CD4-positive, alpha-beta T cell treated with Interferon alpha-2 for 1 hour (primary cell): ENCODE measurements at regions not wholly inside any gene's neighbourhood (a gene's known extent, or its start where the extent isn't known, plus 50 kb on each side); places are given as distances from the start of the nearest gene placed in this dataset.

Source experiments
- DNase-seq, 2 donors: peaks; one replicate each; pipeline ENCODE4 v3.0.0-alpha.2; 2020 to 2022

DNA sequence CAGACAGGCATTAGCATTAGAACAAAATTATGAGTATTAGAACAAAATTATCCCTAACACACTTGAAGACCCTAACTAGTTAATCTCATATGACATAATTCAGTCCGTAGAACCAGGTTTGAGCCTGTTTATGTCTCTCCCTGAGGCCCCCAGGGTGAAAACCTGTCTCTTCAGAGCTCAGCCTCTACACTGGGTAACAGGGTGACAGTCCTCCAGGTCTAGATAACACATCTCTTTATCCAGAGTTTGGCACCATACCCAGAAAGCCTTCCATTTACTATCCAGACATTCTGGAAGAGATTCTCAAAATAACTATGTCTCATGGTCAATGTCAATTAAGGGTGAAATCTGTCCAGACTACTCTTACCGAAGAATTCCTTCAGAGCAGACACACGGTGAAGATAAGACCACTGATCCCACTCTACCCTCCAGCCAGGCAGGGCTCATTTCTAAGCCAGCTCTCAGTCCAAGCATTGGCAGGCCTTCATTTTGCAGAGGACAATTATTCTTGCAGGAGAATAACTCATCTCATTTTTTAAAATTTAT is 1195.3 kb downstream of the EFNB2 start:
- DNase-seq: no peak

DNA sequence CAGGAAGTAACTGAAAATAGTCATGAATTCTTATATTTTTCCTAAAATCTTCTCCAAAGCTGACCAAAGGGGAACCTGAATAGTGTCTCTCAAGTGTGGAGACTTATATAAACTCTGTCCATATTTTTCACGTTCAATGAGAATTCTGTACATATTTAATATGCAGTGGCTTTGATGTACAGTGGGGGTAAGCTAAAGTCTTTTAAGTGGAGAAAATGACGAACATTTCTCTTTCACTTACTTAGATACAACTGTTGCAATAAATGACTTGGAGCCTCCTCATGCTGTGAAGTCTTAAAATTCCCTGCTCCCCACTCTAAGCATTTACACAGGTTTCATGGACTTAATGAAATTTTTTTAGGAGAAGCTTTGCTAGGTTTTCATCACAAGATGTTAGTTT is 1196.7 kb downstream of the EFNB2 start:
- no peak for DNase-seq

DNA sequence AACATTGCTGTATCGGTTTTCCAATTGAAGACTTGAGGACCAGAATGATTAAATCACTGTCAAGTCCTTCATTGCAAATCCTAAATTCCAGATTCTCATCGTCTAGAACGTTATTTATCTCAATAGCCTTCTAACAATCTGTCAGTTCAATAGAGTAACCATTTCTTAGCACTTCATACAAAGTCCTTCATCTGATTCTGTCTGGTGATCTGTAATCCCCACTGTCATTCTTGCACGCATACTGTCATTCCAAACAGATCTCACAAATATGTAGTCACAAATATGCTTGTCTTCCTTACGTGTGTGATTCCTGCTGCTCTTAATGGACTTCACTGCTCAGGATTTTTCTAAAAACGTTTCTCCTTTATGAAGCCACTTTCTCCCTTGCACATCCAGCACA is 1197.5 kb downstream of the EFNB2 start:
- DNase-seq: no peak

DNA sequence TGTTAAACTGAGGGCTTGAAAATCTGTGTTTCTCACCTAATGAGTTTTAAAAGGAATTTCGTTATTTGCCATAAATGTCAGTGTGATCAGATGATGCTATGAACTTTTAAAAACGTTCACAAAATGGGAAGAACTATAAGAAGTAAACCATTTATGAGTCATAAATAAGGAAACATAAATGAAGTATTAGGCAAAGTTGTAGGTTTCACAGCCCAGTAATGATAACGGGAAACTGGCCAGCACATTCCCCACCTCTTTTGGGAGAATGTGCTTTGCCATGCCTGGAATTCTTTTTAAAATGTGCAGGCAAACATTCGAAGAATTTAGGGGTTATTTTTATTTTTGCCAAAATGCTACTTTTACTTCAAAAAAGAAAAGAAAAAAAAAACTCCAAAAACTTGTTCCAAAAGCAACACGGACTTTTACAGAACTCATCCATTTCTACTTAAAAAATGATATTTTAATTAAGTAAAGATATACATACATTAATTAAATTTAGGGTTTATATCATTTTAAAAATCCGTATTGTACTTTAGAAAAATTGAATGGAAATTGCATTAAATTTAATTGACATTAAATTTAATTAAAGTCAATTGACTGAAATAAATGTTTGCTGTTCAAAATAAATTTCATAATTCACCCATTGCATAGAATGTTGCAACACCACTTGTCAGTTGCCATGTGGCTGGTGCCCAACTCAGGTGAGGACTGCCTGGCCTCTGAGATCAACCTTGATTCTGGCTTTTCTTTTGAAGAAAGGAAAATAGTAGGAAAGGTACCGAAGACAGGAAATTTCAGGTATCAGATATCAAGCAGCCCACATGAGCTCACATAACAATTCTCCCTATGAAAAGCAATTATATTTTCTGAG is 1198.5 kb downstream of the EFNB2 start:
- DNase-seq: no peak

DNA sequence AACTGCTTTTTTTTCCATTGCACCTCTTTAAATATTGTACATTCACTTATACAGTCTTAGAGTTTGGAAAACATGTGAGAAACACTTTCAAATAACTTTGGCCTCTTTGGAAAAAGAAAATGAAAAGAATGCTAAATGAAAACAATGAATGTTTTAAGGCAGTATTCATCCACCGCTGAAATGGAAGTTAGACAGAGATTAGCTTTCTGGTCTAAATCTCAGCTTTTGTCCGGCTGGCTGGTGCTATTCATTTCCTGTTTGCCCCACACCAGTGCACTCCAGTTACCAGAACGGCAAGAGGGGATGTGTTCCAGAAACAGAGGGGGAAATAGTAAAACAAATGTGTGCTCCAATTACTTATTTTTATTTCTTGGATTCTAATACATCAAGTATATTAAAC is 1201.3 kb downstream of the EFNB2 start:
- DNase-seq: no peak

DNA sequence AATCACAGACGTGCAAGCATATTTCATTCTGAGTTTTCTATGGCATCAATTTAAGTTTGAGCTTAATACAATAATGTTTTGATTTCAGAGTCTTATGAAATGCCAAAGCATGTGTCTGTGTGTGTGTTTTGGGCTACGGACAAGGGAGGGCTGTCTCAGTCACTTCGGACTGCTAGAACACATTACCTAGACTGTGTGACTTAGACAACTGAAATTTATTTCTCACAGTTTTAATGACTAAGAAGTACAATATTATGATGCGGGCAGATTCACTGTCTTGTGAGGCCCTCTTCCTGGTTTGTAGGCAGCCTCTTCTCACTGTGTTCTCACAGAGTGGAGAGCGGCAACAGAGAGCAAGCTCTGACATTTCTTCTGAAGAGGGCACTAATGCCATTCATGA is 1202.0 kb downstream of the EFNB2 start:
- no peak for DNase-seq

DNA sequence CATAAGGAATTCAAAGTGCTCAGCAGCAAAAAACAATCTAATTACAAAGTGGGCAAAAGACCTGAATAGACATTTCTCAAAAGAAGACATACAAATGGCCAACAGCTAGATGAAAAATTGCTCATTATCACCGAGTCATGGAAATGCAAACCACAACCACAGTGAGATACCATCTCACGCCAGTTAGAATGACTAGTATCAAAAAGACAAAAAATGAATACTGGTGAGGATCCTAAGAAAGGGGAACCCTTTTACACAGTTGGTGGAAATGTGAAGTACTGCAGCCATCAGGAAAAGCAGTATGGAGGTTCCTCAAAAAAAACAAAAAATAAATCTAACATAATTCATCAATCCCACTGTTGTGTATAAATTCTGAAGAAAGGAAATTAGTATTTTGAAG is 1206.1 kb downstream of the EFNB2 start:
- no peak for DNase-seq

DNA sequence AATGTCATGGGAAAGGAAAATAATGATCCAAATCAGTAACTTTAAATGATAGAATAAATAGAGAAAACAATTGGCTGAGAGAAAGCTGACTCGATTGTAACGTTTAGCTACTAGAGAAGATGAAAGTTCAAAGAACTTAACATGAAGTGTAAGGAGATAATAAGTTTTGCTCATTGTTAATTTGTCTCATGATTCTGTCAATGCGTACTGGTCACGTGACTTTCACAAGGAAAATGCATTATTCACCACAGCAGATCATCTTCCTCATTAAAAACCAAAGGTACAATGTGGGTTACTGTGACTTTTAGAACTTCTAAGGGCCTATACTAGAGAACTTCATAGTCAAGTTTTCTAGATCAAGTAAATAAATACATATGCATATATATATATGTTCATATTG is 1207.2 kb downstream of the EFNB2 start:
- DNase-seq: no peak

DNA sequence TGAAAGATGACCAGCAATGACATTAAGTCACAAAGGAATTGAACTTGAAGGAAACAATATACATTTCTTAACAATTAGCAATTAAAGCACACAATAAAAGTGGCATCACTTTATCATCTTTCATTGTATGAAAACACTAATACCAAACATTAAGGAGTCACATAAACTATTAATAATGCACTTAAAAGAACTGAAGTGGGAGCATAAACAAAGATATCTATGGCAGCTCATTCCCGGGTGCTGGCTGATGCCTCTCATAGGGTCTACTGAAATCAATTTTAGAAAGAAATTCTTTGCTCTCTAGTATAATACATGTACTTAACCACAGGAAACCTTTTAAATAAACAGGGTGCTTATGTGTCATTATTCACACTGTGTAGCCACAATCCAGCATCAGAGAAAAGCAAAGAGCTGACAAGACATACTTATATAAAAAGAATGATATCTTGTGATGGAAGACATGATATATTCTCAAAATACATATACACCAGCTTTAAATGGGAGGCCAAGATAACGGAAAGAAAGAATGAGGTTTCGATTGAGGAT is 1207.8 kb downstream of the EFNB2 start:
- no peak for DNase-seq

DNA sequence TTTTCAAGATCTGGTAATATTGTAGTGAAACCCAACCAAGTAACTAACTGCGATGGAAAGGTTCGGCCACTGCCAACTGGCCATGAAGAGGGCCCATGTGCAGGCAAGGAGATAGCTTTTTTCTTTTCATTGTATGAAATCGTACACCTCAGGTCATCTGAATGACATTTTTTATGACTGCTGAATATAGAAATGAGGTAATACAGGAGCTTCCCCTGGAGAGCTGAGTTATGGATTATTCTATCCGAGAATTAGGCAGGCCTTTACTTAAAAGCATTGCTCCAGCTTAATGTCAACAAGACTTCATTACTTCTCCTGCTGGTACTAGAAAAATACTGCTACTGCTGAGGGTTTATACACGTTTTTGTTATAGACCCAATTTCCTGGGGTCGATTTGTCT is 1215.6 kb downstream of the EFNB2 start:
- no peak for DNase-seq

DNA sequence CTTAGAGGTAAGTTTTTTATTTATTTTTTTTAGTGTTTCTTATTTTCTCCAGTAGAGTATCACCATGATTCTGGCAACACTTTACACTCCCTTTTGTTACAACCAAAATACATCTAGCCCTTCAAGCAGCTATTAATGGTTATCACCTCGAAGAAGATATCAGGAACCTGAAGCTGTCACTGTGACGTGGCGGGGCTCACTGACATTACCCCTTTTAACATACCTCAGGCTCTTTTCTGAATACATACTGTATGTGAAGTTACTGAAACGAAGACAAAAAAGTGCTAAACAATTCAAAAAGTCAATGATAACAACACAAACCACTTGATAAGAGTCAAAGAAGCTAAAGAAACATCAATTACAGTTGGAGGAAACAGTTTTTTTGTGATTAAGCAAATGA is 1218.7 kb downstream of the EFNB2 start:
- DNase-seq: no peak

DNA sequence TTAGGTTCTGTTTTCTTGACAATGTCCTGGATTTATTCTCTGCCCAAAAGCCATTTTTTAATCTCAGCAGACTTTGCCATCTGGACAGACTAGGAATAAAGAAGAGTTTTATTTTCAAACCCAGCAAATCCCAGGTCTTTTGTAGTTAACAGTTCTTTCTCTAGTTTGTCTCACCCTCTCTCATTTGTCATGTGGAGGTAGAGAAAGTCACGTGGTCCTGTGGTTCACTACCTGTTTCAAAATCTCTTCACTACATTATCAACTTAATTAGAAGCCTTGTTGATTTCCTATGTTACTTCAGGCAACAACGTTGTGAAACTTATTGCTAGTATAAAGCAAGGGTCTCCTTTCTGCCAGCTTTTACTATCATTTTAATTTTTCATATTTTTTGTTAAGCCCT is 1222.6 kb downstream of the EFNB2 start:
- DNase-seq: no peak

DNA sequence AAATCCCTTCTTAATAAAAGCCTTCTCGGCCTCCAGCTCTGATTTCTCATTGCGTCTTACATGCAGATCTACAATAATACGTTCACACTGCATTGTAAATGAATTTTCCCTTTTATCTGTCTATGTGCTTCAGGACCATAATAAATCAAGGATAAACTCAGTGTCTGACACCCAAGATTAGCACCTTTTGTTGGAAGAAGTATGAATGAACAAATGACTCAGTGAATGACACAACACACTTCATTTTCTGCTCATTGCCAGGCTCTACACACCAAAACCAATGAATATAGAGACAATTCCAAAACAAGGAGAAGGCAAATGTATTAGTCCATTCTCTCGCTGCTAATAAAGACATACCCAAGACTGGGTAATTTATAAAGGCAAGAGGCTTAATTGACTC is 1224.4 kb downstream of the EFNB2 start:
- no peak for DNase-seq

DNA sequence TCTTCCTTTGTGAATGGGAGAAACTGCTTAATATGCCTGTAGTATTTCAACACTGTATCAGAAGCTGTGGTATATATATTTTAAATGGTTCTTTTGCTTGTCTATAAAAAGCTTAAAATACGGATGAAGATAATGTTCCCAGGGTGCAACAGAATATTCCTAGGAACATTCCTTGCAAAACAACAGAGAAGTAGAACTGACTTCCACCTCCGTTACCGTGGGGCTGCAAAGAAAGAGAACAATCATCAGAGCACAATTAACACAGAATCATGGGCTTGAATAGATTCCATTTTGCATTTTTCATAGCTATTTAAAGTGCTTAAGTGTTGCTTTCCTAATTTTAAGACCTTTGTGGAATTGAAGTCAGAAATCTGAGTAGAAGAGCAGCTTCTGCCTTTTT is 1227.7 kb downstream of the EFNB2 start:
- no peak for DNase-seq

DNA sequence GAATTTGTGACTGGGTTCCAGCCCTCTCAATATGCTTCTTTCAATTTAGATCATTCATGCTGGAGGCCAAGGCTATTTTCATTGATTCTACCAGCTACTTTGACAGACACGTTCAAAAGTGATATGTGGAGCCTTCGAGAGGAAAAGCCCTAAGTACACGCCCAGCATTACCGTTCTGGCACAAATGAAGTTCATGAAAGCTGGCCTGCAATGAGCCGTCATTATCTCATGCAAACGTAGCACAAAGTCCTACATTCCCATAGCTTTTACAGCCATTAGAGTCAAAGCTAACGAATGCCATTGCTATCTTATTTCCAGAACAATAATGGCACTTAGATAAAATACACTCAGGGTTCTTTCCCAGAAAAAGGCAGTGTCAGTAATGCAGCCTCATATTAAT is 1237.6 kb downstream of the EFNB2 start:
- no peak for DNase-seq

DNA sequence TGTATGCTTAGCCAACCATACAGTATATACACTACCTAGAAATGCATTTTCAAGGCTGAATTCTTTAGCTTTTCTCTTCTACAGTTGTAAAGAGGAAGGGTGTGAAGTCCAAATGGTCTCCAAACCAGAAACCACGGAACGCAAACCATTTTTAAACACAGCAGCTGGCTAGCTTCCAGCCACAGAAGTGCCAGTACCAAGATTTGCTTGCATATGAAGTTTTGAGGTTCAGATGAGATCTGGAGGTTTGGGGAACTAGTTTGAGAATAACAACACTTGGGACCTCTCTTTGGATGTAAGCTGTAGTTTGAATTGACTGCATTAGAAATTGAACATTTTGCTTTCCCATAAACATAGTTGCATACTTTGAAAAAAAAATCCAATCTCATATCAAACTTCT is 1243.5 kb downstream of the EFNB2 start:
- DNase-seq: no peak

DNA sequence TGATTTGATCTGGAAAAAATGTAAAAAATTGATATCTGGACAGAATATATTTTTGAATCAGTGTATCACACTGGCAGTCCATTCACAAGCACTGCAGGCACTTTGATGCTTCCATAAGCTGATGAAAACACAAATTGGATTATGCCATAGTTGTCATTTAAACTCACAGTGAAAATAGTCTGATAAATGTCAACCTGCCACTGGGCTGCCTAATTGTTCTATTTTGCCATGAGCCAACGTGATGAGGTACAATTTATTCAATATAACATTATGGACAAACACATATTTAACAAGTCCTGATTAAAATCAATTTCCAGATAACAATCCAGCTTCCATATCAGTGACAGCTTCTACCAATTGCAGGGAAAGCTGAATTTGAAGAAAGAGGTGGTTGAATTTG is 1244.9 kb downstream of the EFNB2 start:
- DNase-seq: no peak

DNA sequence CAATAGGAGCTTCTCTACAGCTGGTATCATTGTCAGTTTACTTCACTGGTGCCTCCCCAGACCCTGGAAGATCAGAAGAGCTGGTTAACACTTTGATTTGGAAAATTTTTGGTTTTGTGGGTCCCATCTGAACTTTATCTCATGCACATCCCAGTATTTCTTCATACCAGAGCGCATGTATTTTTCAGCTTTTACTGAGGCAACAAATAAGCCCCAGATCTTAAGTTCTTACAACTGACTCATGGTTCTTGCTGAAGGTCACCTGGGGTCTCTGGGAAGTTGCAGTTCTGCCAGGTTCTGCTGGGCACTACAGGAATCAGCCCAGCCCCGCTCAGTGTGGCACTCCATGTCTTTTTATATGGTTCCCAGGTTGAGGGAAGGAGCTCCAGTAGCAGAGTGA is 1249.9 kb downstream of the EFNB2 start:
- no peak for DNase-seq

DNA sequence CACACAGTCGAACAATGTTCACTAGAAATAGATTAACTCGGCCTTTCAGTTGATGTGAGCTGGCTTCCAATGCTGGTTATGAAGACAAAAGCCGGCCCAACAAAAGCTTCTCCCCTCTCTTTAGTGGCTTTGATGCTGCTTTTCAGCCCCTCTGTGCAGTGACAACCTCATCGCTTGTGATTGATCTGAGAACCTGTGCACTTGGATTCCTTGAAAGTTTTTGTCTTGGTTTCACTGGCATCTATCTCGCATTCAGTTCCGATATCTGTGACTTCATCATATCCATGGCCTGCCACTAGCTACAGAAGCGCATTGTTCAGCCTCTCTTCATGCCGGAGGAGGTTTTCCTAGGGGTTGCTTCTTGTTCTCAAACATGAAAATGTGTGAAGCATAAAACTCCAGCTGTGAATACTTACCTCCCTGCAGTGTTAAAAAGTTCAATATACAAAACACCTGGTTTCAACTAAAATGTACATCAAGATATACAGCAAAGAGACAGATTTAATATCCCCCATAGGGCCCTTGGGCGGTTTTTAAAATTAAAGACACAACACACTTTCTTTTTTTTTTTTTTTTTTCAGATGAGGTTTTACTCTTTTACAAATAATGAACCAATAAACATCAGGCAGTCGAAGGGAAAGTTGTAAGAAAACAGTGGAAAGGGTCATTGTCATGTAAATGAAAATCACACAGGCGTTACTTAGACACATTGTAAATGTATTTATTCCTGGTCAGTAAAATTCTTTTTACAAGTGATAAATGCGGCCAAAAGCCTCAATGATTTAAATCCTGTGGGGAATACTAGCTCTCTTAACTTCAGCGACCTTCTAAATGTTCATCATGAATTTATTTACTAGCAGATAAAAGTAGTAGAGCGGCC is 1252.8 kb downstream of the EFNB2 start:
- DNase-seq: no peak

DNA sequence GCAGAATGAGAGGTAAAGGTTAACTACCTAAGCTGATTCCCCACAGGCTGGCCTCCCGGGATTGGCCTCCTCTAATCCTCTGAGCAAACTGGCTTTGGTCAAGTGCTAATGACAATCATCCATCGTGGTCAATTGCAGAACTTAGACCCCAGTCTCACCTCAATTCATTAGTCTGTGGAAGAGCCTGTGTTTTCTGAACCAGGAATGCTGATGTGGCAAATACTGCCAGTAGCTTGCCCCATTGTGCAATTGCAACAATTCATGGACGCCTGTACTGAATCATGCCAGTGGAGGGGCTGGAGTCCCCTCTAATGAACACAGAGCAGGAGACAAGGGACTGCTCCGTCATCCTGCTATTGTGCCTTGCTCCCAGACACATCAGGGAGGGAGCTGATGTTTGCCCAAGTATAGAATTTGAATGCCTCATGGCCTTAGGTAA is 1256.5 kb downstream of the EFNB2 start:
- DNase-seq: no peak

DNA sequence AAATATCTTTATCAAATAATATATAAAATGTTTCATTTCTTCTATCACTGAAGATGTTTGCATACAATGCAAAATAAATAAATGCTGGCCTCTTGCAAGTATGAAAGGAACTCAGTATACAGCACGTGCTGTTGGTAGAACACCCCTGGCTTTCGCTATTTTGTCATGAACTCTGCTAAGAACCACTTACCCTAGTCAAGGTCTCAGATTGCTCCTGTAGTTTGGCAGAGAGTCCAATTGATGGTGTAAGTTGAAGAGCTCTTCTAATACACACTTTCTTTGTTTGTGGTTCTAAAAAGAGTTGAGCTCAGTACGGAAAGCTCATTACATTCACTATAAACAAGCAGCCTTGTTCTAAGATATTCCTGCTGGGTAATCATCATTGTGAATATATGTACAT is 1258.9 kb downstream of the EFNB2 start:
- DNase-seq: no peak

DNA sequence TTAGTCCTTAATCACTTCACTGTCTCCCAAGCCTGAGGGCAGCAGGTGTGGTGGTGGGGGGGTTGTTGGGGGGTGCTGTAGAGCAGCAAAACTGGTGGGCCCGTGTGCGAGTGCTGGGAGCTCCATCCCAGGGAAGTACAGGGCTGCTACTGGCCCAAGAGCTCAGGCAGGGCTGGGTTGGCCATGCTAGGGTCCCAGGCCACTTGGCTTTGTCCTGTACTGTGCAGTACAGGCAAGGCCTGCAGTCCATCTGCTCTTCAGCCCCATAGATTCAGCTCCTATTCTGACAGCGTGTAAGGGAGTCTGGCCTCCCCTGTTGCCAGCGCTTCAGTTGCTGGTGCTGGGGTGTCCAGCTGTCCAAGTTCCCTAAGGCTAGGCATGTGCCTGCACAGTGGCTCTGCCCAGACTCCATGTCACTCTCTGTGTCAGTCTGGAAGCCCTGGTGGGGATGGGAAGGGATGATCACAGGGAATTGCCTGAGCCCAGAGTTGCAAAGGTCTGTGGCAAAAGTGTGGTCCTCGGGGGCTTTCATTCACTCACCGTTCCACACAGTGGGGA is 1261.7 kb downstream of the EFNB2 start:
- no peak for DNase-seq
